Stromal cell of bone marrow (primary cell): ENCODE measurements at regions not wholly inside any gene's neighbourhood (a gene's known extent, or its start where the extent isn't known, plus 50 kb on each side); places are given as distances from the start of the nearest gene placed in this dataset.
"Not testable (repeated sequence)": the region's sequence is repeated elsewhere in the genome, so short reads cannot be mapped to it uniquely, and the experiment has no call there.

ENCODE experiments used
- DNase-seq: peaks from one replicate; pipeline ENCODE4 v3.0.0-alpha.2; 2012; ENCODE audit warnings: low read depth

GRCh38 chr12:87086118-87086891 lies 830.1 kb upstream of the MGAT4C start:
- peak; percentile 6 for DNase-seq

DNA sequence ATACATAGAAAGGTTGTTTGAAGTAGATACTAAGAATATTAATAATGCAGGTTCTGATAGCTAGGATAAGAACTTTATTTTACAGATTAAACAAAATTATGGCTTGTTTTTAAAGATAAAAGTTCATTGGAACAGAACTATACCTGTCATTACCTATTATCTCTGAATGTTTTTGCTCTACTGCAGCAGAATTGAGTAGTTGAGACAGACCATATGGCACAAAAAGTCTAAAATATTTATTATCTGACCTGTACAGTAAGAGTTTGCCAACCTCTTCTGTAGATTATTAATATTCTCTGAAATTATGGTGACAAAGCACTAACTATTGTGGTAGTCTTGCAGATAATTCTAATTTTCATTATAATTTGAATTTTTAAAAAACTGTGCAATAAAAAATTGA lies 829.1 kb upstream of the MGAT4C start:
- DNase-seq = no peak

DNA sequence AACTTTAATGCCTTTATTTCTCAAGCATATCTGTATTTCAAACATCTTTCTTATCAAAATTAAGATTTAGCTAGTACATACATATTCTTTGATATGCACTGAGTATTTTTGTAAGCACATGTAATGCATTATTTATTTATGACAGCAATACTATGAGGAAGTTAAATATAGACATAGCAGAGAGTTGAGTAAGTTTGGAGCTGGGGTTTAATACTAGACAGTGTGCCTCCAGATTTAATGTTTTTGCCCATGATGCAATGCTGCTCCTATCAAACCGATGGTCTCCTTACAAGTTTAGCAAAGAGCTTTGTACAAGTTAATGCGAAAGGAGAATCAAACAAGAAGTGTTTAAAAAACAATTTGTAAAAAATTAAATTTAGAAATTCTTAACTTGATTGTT lies 826.6 kb upstream of the MGAT4C start:
- DNase-seq = no peak

DNA sequence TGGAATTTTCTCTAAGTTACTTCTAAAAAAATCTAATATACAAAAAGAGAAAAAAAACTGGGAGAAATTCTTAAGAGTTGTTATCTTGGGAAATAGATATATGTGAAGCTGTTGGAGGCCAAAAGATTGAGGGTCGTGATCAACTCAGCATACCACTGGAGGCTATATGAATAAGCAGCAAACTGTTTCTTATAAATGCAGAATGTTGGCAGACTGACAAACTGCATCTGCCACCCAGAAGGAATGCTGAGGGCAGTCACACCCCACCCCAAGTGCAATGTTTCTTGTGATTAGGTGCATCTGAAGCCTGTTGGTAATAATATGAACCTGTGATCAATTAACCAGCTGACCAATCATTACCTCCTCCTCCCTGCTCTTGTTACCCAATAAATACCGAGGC lies 818.6 kb upstream of the MGAT4C start:
- DNase-seq = no peak

DNA sequence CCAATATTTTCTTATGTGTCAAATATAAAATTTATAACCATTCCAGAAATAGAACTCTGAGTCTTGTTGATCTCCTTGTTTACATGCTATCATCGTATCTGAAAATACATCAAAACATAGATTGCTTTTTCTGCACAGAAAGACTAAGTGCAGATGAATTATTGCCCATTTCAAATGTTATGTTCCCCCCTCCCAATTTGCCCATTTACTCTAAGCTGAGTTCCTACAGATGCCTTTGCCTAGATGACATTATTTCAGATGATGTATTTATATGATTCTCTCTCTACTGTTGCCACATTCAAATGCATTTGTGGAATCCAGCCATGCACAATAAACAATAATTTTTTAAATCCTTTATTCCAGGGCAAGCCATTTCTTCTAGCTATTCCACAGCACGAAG lies 810.1 kb upstream of the MGAT4C start:
- DNase-seq = no peak

DNA sequence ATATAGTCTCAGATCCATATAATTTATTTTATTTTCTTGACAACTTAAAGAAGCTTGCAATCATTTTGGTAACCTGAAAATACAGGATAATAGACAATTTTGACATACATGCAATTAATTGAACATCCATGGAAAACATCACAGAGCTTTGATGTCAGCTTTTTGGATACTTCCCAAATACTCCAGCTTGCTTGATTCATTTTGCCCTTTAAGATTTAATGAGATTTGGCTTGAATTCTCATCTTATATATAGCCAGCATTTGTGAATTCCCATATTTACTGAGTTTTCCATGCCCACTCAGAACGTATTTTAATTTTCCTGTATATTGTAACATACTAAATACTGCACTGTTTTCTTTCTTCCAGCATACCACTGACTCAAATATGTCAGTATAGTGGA lies 803.0 kb upstream of the MGAT4C start:
- DNase-seq = no peak

DNA sequence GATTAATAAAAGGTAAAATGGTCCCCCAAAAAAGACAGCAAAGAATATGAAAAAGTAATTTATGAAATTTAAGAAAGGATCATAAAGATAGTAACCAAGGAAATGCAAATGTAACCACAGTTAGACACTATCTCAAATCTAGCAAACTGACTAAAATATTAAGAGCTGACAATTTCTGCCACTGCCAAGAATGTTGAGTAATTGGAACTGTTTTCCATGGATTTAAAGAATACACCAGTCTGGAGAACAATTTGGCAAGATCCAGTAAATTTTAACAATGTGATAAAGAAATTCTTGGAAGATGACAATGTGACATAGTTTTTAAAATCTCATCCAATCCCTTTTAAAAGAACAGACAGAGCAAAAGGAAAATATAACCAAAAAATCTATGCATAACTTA lies 798.0 kb upstream of the MGAT4C start:
- peak; percentile 31 for DNase-seq

DNA sequence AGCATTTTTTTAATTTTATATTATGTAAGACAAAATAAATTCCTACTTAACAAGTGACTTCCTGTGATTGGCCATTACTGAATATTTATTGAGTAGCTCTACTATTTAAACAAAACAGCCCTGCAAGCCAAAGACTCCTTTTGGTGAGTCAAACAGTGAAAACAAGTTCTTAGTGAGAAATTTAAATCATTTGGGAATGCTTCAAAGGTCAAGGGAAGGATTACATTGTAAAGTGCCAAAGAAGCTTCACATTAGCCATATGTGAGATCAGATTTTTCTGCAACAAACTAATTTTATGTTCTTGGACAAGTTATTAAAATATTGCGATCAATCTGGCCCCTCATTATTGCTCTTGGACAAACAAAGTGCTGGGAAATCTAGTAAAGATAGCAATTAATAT lies 795.4 kb upstream of the MGAT4C start:
- peak; percentile 17 for DNase-seq

- DNase-seq = no peak
Measured at GRCh38 chr12:87047691-87048090, 791.5 kb upstream of the MGAT4C start.

DNA sequence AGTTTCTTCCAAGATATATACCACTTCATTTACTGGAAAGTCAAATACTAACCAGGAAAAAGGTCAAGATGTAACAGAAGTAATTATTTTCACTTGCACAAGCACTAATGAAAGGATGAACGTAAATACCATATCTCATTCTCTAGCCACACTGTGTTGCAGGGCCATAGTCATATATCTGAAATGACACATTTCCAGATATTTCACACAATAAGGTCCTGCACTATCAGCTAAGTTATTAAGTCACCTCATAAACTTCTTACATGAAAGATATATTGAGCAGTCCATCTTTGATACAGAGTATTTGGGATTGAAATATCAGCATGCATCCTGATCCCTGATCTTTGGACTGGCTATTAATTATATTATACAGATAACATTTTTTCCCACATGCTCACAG lies 783.3 kb upstream of the MGAT4C start:
- DNase-seq = no peak

GRCh38 chr12:87038098-87038497 lies 781.9 kb upstream of the MGAT4C start:
- no peak for DNase-seq

- no peak for DNase-seq
Measured at GRCh38 chr12:87025976-87026375, 769.8 kb upstream of the MGAT4C start.

- no peak for DNase-seq
Measured at GRCh38 chr12:87021400-87021799, 765.2 kb upstream of the MGAT4C start.

- peak; percentile 2 for DNase-seq
Measured at GRCh38 chr12:87020071-87020470, 763.9 kb upstream of the MGAT4C start.

- no peak for DNase-seq
Measured at GRCh38 chr12:87015352-87015751, 759.2 kb upstream of the MGAT4C start.

GRCh38 chr12:87008785-87009384 lies 752.7 kb upstream of the MGAT4C start:
- no peak for DNase-seq

DNA sequence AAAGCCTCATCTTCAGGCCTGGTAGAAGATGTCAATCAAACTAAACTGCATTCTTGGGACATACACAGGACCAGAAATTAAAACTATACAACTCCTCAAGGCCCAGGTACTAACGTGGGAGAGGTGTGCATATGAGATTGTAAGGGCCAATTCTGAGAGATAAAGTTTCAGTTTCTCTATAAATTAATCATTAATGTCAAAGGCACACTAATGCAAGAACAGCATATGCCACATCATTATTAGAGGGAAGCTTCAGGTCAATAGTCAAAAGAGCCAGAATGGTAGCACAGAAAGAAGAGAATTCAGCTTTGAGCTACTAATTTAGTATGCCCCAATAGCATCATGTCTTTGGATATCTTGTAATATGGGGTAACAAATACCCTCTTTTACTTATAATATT lies 744.9 kb upstream of the MGAT4C start:
- DNase-seq = no peak

DNA sequence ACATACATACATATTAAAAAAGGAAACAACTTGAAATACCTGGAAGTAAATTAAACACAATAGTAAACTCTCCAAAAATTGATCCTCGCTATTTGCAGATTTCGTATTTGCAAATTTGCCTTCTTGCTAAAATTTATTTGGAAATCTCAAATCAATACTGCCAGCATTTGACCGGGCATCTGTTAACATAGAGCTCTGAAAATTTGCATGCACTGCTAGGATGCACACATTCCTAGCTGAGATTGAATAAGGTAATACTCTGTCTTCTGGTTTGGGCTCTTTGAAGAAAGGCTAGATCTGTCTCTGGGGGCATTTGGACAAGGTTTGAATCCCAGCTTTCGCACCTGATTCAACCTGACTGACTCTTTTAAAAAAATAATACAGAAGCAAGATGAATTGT lies 729.1 kb upstream of the MGAT4C start:
- no peak for DNase-seq

DNA sequence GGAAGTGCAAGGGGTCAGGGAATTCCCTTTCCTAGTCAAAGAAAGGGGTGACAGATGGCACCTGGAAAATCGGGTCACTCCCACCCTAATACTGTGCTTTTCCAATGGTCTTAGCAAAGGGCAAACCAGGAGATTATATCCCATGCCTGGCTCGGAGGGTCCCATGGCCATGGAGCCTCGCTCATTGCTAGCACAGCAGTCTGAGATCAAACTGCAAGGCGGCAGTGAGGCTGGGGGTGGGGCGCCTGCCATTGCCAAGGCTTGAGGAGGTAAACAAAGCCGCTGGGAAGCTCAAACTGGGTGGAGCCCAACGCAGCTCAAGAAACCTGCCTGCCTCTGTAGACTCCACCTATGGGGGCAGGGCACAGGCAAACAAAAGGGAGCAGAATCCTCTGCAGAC lies 714.4 kb upstream of the MGAT4C start:
- DNase-seq = not testable (repeated sequence)

GRCh38 chr12:86959766-86960458 lies 703.7 kb upstream of the MGAT4C start:
- no peak for DNase-seq

DNA sequence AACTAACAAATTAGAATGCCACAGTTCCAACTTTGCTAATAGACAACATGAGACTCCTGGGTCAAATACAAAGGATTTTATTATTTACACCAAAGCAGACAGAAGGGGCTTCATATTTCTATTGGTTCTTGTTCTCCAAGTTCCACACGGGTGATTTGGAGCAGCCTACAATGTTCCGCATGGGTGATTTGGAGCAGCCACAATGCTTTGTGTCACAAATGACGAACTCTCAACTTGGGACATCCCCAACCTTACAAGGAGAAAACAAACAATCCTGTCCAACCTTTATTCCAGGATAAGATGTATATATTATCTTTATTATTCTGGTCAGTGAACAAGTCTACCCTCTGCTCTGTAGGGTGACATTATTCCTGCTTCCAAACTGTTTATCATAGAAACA lies 694.3 kb upstream of the MGAT4C start:
- no peak for DNase-seq

DNA sequence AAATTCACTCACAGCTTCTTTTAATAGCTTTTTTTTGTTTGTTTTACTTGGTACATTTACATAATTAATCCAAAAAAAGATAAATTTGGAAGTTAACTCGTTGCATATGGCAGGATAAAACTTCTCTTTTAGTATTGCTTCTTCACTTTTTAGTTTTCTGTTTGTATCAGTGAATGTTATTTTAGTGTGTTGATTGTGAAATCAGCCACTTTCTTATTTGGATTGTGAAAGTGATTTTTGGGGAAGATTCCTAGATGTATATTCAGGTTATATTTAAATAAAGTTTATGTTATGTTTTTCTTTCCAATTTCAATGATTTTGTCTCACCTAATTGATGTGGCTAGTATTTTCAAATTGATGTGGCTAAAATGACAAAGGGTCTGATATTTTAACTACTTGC lies 693.9 kb upstream of the MGAT4C start:
- DNase-seq = no peak

- DNase-seq = no peak
Measured at GRCh38 chr12:86948851-86949250, 692.7 kb upstream of the MGAT4C start.
